ENCODE measurements at regions not wholly inside any gene's neighbourhood (a gene's known extent, or its start where the extent isn't known, plus 50 kb on each side); places are given as distances from the start of the nearest gene placed in this dataset.

DNA sequence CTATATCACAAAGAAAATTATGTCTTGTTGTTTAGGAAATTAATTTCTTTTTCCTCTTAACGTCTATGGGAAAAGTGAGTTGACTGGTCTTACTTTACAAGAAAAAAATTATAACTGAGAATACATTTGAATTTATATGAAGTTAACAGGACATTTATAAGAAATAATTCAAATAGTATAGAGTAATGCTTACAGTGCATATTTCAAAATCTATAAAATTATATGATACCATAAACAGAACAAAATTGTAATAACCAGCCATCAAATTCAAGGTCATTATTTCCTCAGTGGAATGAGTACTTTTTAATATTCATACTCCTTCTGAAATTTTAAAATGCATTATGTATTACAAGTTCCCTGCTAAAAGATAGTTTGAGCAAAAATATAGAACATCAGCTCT is 884.5 kb downstream of the TECRL start:
- no peak for TF ChIP-seq EZH2phosphoT487 (IDR thresholded peaks at IDR 0.05; ENCODE audit: borderline replicate concordance, low read length)
- TF ChIP-seq, protein P1, sequence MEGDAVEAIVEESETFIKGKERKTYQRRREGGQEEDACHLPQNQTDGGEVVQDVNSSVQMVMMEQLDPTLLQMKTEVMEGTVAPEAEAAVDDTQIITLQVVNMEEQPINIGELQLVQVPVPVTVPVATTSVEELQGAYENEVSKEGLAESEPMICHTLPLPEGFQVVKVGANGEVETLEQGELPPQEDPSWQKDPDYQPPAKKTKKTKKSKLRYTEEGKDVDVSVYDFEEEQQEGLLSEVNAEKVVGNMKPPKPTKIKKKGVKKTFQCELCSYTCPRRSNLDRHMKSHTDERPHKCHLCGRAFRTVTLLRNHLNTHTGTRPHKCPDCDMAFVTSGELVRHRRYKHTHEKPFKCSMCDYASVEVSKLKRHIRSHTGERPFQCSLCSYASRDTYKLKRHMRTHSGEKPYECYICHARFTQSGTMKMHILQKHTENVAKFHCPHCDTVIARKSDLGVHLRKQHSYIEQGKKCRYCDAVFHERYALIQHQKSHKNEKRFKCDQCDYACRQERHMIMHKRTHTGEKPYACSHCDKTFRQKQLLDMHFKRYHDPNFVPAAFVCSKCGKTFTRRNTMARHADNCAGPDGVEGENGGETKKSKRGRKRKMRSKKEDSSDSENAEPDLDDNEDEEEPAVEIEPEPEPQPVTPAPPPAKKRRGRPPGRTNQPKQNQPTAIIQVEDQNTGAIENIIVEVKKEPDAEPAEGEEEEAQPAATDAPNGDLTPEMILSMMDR (IDR thresholded peaks at IDR 0.05; ENCODE audit: low read depth, low read length, poor library complexity, severe bottlenecking), result no peak
- no peaks in the 10 kb centered on the region for H3K36me3 ChIP-seq (ENCODE audit: control insufficient read depth, low read length)
- H4K20me1 ChIP-seq (ENCODE audit: control insufficient read depth, insufficient read depth, low read depth, low read length), result no peaks in the 10 kb centered on the region
- no peaks in the 10 kb centered on the region for H3K79me2 ChIP-seq (ENCODE audit: control insufficient read depth, low read length)
- no peaks in the 10 kb centered on the region for H3F3A ChIP-seq (ENCODE audit: control insufficient read depth, insufficient read depth)
- no peak overlapping the region for H3K4me3 ChIP-seq (ENCODE audit: low read length)
- H3K27ac ChIP-seq (ENCODE audit: low read depth, low read length), result no peak overlapping the region
- H3K9me2 ChIP-seq (replicated peaks; ENCODE audit: control insufficient read depth, low read length), result no peaks in the 10 kb centered on the region
- no peaks in the 10 kb centered on the region for H3K9me3 ChIP-seq (ENCODE audit: control insufficient read depth, insufficient read depth, low read length)
- H3K4me2 ChIP-seq (ENCODE audit: low read length), result no peak overlapping the region
- no peaks in the 10 kb centered on the region for H3K27me3 ChIP-seq (ENCODE audit: control insufficient read depth, low read length)
- H3K4me1 ChIP-seq (ENCODE audit: control insufficient read depth, low read length), result no peaks in the 10 kb centered on the region

DNA sequence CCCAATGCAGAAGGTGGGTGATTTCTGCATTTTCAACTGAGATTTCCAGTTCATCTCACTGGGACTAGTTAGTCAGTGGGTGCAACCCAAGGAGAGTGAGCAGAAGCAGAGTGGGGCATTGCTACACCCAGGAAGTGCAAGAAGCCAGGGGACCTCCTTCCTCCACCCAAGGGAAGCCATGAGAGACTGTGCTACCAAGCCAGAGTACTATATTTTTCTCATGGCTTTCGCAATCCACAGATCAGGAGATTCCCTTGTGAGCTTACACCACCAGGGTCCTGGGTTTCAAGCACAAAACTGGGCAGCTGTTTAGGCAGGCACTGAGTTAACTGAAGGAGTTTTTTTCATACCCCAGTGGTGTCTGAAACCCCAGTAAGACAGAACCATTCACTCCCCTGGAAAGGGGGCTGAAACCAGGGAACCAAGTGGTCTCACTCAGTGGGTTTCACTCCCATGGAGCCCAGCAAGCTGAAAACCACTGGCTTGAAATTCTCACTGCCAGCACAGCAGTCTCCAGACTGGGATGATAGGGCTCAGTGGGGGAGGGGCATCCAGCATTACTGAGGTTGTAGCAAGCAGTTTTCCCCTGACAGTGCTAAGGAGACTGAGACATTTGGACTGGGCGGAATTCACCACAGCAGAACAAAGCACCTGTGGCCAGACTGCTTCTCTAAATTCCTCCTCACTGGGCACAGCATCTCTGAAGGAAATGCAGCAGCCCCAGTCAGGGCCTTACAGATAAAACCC is 903.4 kb downstream of the TECRL start:
- Histone ChIP-seq H3K36me3 (ENCODE audit: control insufficient read depth, low read length) (no peaks in the 10 kb centered on the region), H3K9me3 (ENCODE audit: control insufficient read depth, insufficient read depth, low read length) (no peaks in the 10 kb centered on the region; the same call in 1 of the 2 replicates), H3K4me3 (ENCODE audit: low read length) (no peak overlapping the region), H3K4me2 (ENCODE audit: low read length) (no peak overlapping the region), H3F3A (ENCODE audit: control insufficient read depth, insufficient read depth) (no peaks in the 10 kb centered on the region), H3K27me3 (ENCODE audit: control insufficient read depth, low read length) (no peaks in the 10 kb centered on the region), H4K20me1 (ENCODE audit: control insufficient read depth, insufficient read depth, low read depth, low read length) (no peaks in the 10 kb centered on the region), H3K27ac (ENCODE audit: low read depth, low read length) (no peak overlapping the region), H3K9me2 (replicated peaks; ENCODE audit: control insufficient read depth, low read length) (no peaks in the 10 kb centered on the region), H3K79me2 (ENCODE audit: control insufficient read depth, low read length) (no peaks in the 10 kb centered on the region), H3K4me1 (ENCODE audit: control insufficient read depth, low read length) (no peaks in the 10 kb centered on the region)
- no peak for TF ChIP-seq EZH2phosphoT487 (IDR thresholded peaks at IDR 0.05; ENCODE audit: borderline replicate concordance, low read length)
- TF ChIP-seq, protein P1 (IDR thresholded peaks at IDR 0.05; ENCODE audit: low read depth, low read length, poor library complexity, severe bottlenecking), result no peak

DNA sequence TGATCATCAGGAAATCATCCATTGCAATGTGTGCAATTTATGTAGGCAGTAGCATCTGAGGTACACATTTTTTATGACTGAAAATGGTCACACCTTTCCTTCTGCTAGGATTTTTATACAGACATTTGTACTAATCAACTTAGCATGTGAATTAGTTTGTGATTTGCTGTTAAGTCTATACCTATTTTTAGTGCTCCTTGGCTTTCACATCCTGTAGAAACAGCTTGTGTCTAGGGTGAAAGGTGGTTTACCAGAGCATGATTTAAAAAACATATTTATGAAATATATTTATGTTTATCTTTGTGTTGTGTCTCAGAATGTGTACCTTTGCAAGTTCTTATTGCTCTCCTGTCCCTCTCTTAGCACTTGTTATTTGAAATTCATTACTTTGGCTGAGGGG is 916.0 kb downstream of the TECRL start:
- Histone ChIP-seq H3F3A (ENCODE audit: control insufficient read depth, insufficient read depth) (no peaks in the 10 kb centered on the region), H3K4me3 (ENCODE audit: low read length) (no peak overlapping the region), H3K79me2 (ENCODE audit: control insufficient read depth, low read length) (no peaks in the 10 kb centered on the region), H3K27ac (ENCODE audit: low read depth, low read length) (no peak overlapping the region), H3K27me3 (ENCODE audit: control insufficient read depth, low read length) (no peaks in the 10 kb centered on the region), H3K9me3 (ENCODE audit: control insufficient read depth, insufficient read depth, low read length) (0 out of 2 replicates have a peak, but pooled peaks cover 4% of the 10 kb centered on the region), H3K36me3 (ENCODE audit: control insufficient read depth, low read length) (no peaks in the 10 kb centered on the region), H3K9me2 (replicated peaks; ENCODE audit: control insufficient read depth, low read length) (no peaks in the 10 kb centered on the region), H3K4me1 (ENCODE audit: control insufficient read depth, low read length) (no peaks in the 10 kb centered on the region), H3K4me2 (ENCODE audit: low read length) (no peak overlapping the region), H4K20me1 (ENCODE audit: control insufficient read depth, insufficient read depth, low read depth, low read length) (no peaks in the 10 kb centered on the region)
- TF ChIP-seq EZH2phosphoT487 (IDR thresholded peaks at IDR 0.05; ENCODE audit: borderline replicate concordance, low read length), result no peak
- TF ChIP-seq, protein P1 (IDR thresholded peaks at IDR 0.05; ENCODE audit: low read depth, low read length, poor library complexity, severe bottlenecking), result no peak

Data from DOHH2 (cell line).